ENCODE measurements at regions not wholly inside any gene's neighbourhood (a gene's known extent, or its start where the extent isn't known, plus 50 kb on each side); places are given as distances from the start of the nearest gene placed in this dataset.
"Not testable (repeated sequence)": the region's sequence is repeated elsewhere in the genome, so short reads cannot be mapped to it uniquely, and the experiment has no call there.

DNA sequence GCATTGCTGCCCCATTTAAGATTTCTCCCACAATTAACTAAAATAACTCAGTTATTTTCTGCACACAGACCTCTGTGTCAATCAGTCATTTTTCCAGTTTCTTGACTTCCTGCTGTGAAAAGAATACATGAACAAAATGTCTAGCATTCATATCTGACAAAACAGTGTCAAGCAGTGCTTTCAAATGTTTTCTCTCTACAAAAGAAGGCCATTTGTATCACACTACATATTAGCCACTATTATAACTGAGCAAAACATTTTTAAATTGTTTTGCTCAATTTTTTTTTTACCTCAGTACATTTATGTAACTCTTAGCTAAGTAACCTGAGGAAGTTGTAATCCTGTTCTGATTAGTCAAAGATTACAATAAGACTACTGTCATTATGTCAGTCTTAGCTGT, 1498.5 kb upstream of the PRMT6 start:
- H3K4me3 ChIP-seq (ENCODE audit: low read depth, low read length), result no peak overlapping the region
- DNase-seq (ENCODE audit: low read depth), result no peak
- TF ChIP-seq, protein P1, sequence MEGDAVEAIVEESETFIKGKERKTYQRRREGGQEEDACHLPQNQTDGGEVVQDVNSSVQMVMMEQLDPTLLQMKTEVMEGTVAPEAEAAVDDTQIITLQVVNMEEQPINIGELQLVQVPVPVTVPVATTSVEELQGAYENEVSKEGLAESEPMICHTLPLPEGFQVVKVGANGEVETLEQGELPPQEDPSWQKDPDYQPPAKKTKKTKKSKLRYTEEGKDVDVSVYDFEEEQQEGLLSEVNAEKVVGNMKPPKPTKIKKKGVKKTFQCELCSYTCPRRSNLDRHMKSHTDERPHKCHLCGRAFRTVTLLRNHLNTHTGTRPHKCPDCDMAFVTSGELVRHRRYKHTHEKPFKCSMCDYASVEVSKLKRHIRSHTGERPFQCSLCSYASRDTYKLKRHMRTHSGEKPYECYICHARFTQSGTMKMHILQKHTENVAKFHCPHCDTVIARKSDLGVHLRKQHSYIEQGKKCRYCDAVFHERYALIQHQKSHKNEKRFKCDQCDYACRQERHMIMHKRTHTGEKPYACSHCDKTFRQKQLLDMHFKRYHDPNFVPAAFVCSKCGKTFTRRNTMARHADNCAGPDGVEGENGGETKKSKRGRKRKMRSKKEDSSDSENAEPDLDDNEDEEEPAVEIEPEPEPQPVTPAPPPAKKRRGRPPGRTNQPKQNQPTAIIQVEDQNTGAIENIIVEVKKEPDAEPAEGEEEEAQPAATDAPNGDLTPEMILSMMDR (conservative IDR thresholded peaks at IDR 0.05; ENCODE audit: low read depth, low read length), result no peak

DNA sequence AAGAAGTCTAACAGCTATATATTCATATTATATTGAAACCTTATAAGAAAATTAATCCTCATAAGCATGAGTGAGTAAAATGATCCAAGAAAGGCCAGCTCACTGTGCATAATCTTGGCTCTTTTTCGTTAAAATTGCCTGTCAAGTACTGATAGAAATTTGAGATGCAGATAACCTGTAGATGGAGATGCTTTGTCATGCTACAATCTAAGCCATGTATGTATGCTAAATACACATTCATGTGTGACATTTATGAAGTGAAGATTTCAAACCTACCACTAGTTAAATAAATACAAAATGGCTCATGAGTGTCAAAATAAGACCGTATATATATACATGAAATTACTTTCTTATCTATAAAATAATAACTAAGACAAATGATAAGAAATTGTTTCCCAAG, 1491.5 kb upstream of the PRMT6 start:
- TF ChIP-seq, protein P1 (conservative IDR thresholded peaks at IDR 0.05; ENCODE audit: low read depth, low read length), result no peak
- no peak for DNase-seq (ENCODE audit: low read depth)
- no peak overlapping the region for H3K4me3 ChIP-seq (ENCODE audit: low read depth, low read length)

DNA sequence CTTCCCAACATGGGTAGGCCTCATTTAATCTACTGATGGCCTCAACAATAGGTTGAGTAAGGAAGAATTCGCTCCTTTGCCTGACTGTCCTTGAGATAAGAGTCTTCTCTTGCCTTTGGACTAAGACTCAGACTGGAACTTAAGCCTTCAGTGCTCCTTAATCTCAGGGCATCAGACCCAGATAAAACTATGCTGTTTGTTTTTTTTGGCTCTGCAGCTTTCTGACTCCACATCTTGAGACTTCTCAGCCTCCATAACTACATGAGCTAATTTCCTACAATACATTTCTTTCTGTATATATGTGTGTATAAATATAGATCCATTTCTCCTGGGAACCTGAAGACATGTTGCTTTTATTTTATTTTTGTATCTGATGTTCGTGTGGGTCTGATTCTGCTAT, 1470.7 kb upstream of the PRMT6 start:
- no peak overlapping the region for H3K4me3 ChIP-seq (ENCODE audit: low read depth, low read length)
- DNase-seq (ENCODE audit: low read depth), result peak; percentile 7
- TF ChIP-seq, protein P1 (conservative IDR thresholded peaks at IDR 0.05; ENCODE audit: low read depth, low read length), result no peak

DNA sequence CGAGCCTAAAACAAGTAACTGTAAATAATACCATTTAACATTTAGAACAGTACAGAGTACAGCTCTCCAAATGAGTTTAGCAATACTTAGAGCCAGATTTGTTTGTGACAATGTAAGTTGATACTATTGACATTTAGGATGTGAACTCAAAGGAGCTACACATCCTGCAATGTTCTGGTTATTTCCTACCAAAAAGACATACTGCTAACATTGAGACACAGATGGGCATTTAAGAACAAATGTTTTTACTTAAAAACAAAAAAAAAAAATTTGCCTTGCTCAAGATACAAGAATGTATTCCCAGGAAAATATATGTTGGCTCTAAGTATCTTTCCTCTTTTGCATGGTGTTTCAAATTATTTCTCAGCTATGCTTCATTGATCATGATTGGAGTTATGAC, 1464.8 kb upstream of the PRMT6 start:
- TF ChIP-seq, protein P1 (conservative IDR thresholded peaks at IDR 0.05; ENCODE audit: low read depth, low read length), result no peak
- no peak for DNase-seq (ENCODE audit: low read depth)
- H3K4me3 ChIP-seq (ENCODE audit: low read depth, low read length), result no peak overlapping the region

DNA sequence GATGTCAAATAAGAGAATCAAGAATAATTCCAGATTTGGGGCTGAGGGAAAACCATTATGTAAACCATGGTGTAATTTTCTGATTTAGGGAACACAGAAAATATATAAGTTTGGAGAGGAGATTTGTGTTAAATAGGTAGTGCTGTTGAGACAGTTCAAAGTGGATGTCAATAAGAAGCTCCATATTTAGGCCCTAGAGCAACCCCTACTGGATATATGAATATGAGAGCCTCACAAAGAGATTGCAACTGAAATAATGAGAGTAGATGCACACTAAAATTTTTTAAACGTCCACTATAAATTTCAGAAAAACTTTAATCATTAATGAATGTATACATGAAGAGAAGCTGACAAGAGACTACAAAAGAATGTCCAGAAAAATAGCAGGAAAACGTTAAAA, 1447.8 kb upstream of the PRMT6 start:
- H3K4me3 ChIP-seq (ENCODE audit: low read depth, low read length), result no peak overlapping the region
- TF ChIP-seq, protein P1 (conservative IDR thresholded peaks at IDR 0.05; ENCODE audit: low read depth, low read length), result peak; percentile 33
- peak; percentile 39 for DNase-seq (ENCODE audit: low read depth)

DNA sequence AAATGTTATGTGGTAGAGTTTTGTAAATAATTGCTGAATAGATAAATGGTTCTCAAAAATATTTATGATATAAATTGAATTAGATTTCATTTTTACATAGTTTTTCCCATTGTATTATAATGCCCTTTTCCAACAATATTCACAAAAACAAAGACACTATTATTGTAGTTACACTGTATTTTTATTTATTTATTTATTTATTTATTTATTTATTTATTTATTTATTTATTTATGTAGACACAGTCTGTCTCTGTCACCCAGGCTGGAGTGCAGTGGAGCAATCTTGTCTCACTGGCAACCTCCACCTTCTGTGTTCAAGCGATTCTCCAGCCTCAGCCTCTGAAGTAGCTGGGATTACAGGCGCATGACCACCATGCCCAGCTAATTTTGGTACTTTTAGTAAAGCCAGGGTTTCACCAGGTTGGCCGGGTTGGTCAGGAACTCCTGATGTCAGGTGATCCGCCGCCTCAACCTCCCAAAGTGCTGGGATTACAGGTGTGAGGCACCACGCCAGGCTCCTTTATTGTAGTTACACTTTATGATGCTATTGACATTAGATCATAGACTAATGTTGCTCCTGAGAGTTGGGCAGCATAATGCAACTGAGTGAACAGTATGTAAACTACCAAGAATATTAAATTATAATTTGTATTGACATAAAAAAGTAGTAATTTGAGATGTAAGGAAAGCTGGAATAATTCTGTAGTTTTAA, 1430.0 kb upstream of the PRMT6 start:
- TF ChIP-seq, protein P1 (conservative IDR thresholded peaks at IDR 0.05; ENCODE audit: low read depth, low read length), result no peak
- H3K4me3 ChIP-seq (ENCODE audit: low read depth, low read length), result no peak overlapping the region
- DNase-seq (ENCODE audit: low read depth), result no peak

DNA sequence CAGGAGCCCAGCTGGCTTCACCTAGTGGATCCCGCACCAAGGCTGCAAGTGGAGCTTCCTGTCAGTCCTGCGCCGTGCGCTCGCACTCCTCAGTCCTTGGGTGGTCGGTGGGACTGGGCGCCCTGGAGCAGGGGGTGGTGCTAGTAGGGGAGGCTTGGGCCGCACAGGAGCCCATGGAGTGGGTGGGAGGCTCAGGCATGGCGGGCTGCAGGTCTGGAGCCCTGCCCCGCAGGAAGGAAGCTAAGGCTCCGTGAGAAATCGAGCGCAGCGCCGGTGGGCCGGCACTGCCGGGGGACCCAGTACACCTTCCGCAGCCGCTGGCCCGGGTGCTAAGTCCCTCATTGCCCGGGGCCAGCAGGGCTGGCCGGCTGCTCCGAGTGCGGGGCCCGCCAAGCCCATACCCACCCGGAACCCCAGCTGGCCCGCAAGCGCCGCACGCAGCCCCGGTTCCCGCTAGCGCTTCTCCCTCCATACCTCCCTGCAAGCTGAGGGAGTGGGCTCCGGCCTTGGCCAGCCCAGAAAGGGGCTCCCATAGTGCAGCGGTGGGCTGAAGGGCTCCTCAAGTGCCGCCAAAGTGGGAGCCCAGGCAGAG, 1425.2 kb upstream of the PRMT6 start:
- DNase-seq (ENCODE audit: low read depth); H3K4me3 ChIP-seq (ENCODE audit: low read depth, low read length): not testable (repeated sequence)

Data from choroid plexus epithelial cell (primary cell).